Osteoblast (primary cell): ENCODE measurements at regions not wholly inside any gene's neighbourhood (a gene's known extent, or its start where the extent isn't known, plus 50 kb on each side); places are given as distances from the start of the nearest gene placed in this dataset.
A peak's percentile ranks its signal among the peaks of the same experiment; 100 is the strongest.

Source experiments
- DNase-seq: peaks from one replicate; pipeline ENCODE4 v3.0.0; 2011; ENCODE audit warnings: low spot score, mixed read lengths; ENCODE audit not compliant: insufficient read length; ENCODE audit errors: missing footprints
- H2AFZ ChIP-seq: 2 replicates; pipeline ENCODE4 v1.6.0; 2011; ENCODE audit warnings: mild to moderate bottlenecking, low read length
- H3K27ac ChIP-seq: 2 replicates; pipeline ENCODE4 v1.5.1; 2011; ENCODE audit warnings: mild to moderate bottlenecking, low read depth, low read length, moderate library complexity
- H3K27me3 ChIP-seq: 2 replicates; pipeline ENCODE4 v1.6.0; 2012; ENCODE audit warnings: mild to moderate bottlenecking, control low read depth, inconsistent platforms, low read length, moderate library complexity; ENCODE audit not compliant: insufficient read depth
- H3K36me3 ChIP-seq: 2 replicates; pipeline ENCODE4 v1.5.1; 2011; ENCODE audit warnings: mild to moderate bottlenecking, low read length, control low read depth, moderate library complexity; ENCODE audit not compliant: insufficient read depth
- H3K4me1 ChIP-seq: 2 replicates; pipeline ENCODE4 v1.5.1; 2011; ENCODE audit warnings: mild to moderate bottlenecking, low read length, control low read depth, moderate library complexity; ENCODE audit not compliant: insufficient read depth
- H3K4me2 ChIP-seq: 2 replicates; pipeline ENCODE4 v1.6.0; 2011; ENCODE audit warnings: mild to moderate bottlenecking, low read length; ENCODE audit not compliant: insufficient read depth
- H3K4me3 ChIP-seq: fragments of 200-600 bp; sonication (generic); 3 replicates; pipeline ENCODE4 v1.5.1; 2012; ENCODE audit warnings: mild to moderate bottlenecking, low read length, inconsistent platforms; ENCODE audit not compliant: insufficient read depth
- H3K79me2 ChIP-seq: 2 replicates; pipeline ENCODE4 v1.6.0; 2012; ENCODE audit warnings: mild to moderate bottlenecking, low read length, control low read depth, inconsistent platforms; ENCODE audit not compliant: insufficient read depth
- H3K9me3 ChIP-seq: 2 replicates; pipeline ENCODE4 v1.5.1; 2011; ENCODE audit warnings: low read depth, low read length, control low read depth
- H4K20me1 ChIP-seq: 2 replicates; pipeline ENCODE4 v1.6.0; 2012; ENCODE audit warnings: mild to moderate bottlenecking, low read length, control low read depth; ENCODE audit not compliant: insufficient read depth
- TF ChIP-seq, protein P1 (sequence below): IDR thresholded peaks from 2 replicates; pipeline ENCODE4 v1.5.1; 2011; ENCODE audit warnings: mild to moderate bottlenecking, low read depth, low read length, moderate library complexity; ENCODE audit errors: extremely low read depth

DNA sequence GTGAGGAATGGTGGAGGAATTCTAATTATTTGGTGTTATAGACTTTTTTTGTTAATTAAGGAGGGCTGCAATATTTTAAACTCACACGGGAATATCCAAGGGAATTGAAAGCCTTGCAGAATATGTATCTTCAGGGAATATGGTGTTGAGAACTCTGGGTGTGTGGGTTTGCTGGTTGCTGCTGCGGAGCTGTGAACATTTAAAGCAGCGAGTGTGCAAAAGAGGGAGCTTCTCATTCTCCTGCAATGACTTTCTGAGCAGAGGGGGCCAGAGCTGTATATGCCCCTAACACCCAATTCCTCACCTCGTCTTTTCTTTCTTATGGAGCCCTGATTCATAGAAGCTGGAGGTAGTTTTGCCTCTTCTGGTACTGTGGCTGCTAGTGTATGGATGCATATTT lies 217.7 kb downstream of the HIPK3 start:
- Histone ChIP-seq H3K79me2 (peaks cover 41% of the 10 kb centered on the region), H3K4me2 (no peak overlapping the region), H3K4me1 (no peaks in the 10 kb centered on the region), H2AFZ (no peak overlapping the region), H3K4me3 (no peak overlapping the region), H3K27ac (no peak overlapping the region), H3K27me3 (no peaks in the 10 kb centered on the region), H4K20me1 (peaks cover 6% of the 10 kb centered on the region), H3K9me3 (no peaks in the 10 kb centered on the region), H3K36me3 (no peaks in the 10 kb centered on the region)
- DNase-seq, result no peak
- TF ChIP-seq, protein P1, sequence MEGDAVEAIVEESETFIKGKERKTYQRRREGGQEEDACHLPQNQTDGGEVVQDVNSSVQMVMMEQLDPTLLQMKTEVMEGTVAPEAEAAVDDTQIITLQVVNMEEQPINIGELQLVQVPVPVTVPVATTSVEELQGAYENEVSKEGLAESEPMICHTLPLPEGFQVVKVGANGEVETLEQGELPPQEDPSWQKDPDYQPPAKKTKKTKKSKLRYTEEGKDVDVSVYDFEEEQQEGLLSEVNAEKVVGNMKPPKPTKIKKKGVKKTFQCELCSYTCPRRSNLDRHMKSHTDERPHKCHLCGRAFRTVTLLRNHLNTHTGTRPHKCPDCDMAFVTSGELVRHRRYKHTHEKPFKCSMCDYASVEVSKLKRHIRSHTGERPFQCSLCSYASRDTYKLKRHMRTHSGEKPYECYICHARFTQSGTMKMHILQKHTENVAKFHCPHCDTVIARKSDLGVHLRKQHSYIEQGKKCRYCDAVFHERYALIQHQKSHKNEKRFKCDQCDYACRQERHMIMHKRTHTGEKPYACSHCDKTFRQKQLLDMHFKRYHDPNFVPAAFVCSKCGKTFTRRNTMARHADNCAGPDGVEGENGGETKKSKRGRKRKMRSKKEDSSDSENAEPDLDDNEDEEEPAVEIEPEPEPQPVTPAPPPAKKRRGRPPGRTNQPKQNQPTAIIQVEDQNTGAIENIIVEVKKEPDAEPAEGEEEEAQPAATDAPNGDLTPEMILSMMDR, result no peak

DNA sequence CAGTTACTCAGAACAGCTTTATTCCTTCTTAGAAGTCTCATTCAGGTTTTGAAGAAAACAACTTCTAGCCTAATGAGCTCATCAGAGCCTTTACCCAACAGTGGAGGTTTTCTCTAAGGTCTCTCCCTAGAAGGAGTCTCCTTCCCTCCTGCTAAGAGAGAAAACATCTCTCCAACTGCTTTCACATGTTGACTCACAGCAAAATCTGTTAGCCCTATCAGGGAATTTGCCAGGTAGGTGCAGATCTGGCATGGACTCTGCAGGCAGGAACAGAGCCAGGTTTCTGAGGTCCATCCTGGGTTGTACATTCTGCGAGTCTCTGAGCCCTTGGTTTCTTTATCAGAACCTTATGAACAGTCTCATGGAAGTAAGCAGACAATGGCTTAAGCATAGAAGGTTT lies 214.4 kb downstream of the HIPK3 start:
- H3K4me3 ChIP-seq, result no peak overlapping the region
- H2AFZ ChIP-seq, result no peak overlapping the region
- no peaks in the 10 kb centered on the region for H3K36me3 ChIP-seq
- no peak for DNase-seq
- TF ChIP-seq, protein P1, result no peak
- no peaks in the 10 kb centered on the region for H4K20me1 ChIP-seq
- H3K27me3 ChIP-seq, result no peaks in the 10 kb centered on the region
- H3K9me3 ChIP-seq, result no peaks in the 10 kb centered on the region
- no peak overlapping the region for H3K4me2 ChIP-seq
- no peaks in the 10 kb centered on the region for H3K4me1 ChIP-seq
- H3K27ac ChIP-seq, result no peak overlapping the region
- H3K79me2 ChIP-seq, result peaks cover 34% of the 10 kb centered on the region

DNA sequence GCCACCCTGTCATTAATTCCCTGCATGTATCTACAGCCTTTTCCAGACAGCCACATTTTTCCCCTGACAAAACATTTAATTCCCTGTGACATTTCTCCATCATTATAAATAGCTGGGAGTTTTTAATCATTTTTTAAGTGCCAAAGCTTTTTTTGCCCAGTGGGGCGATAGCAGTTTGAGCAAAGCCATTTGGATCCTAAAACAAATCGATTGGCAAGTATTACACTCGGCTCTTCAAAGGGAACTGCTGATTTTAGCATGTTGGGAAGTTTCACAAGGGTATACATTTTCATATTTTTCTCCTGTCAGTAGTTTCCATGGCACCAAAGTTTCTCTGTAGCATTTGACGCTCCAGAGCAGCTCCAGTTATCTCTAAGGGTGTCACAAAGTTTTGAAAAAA lies 210.8 kb downstream of the HIPK3 start:
- no peak overlapping the region for H2AFZ ChIP-seq
- H3K27ac ChIP-seq, result no peak overlapping the region
- H3K9me3 ChIP-seq, result no peaks in the 10 kb centered on the region
- peaks cover 21% of the 10 kb centered on the region for H3K79me2 ChIP-seq
- no peaks in the 10 kb centered on the region for H3K27me3 ChIP-seq
- H3K4me1 ChIP-seq, result peaks cover 8% of the 10 kb centered on the region
- no peaks in the 10 kb centered on the region for H3K36me3 ChIP-seq
- TF ChIP-seq, protein P1, result no peak
- H4K20me1 ChIP-seq, result no peaks in the 10 kb centered on the region
- no peak overlapping the region for H3K4me3 ChIP-seq
- no peak overlapping the region for H3K4me2 ChIP-seq
- DNase-seq, result no peak

DNA sequence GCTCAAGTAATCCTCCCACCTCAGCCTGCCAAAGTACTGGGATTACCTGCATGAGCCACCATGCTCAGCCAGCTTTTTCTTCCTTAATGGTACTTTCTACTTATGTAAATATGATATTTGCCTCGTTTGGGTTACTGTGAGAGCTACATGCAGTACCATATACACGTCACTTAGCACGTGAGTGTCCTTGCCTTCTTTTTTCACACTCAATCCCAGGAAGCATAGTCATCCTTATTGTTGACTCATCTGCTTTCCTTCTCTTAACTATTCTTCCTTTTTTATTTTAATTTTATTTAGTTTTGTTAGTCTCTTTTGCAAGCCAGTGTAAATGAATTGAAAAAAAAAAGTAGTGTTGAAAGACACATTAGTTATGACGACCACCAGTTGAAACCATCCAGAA lies 205.9 kb downstream of the HIPK3 start:
- DNase-seq, result peak; percentile 87
- Histone ChIP-seq H3K79me2 (peaks cover 22% of the 10 kb centered on the region), H3K9me3 (no peaks in the 10 kb centered on the region), H3K27me3 (no peaks in the 10 kb centered on the region), H3K4me1 (peaks cover 12% of the 10 kb centered on the region), H4K20me1 (peaks cover 5% of the 10 kb centered on the region), H3K36me3 (no peaks in the 10 kb centered on the region), H3K4me3 (no peak overlapping the region), H2AFZ (no peak overlapping the region), H3K27ac (no peak overlapping the region), H3K4me2 (no peak overlapping the region)
- TF ChIP-seq, protein P1, result no peak
